Upper lobe of left lung (tissue), 4 donors: ENCODE measurements at regions not wholly inside any gene's neighbourhood (a gene's known extent, or its start where the extent isn't known, plus 50 kb on each side); places are given as distances from the start of the nearest gene placed in this dataset.

ENCODE experiments used
- EP300 ChIP-seq, 4 donors: sonication (generic); formaldehyde crosslinking; IDR thresholded peaks; one replicate each; pipeline ENCODE4 v1.5.1; 2017; ENCODE audit warnings: antibody characterized with exemption in 4 of 4, control low read depth in 2 of 4
- POLR2A ChIP-seq, 4 donors: fragments of 450-650 bp; IDR thresholded peaks; one replicate each; pipeline ENCODE4 v1.5.1; 2016 to 2017; ENCODE audit warnings: antibody characterized with exemption in 4 of 4, mild to moderate bottlenecking in 2 of 4
- POLR2AphosphoS5 ChIP-seq, 2 donors: sonication (generic); formaldehyde crosslinking; IDR thresholded peaks; one replicate each; pipeline ENCODE4 v1.5.1; 2017; ENCODE audit warnings: antibody characterized with exemption in 2 of 2
- TF ChIP-seq, protein P1 (sequence below), 6 experiments: fragments of 450-650 bp in 4 of 6; fragments of 200-600 bp in 2 of 6; sonication (generic) in 2 of 6; IDR thresholded peaks; one replicate each; pipeline ENCODE4 v1.5.1; 2016 to 2019; ENCODE audit warnings: antibody characterized with exemption in 6 of 6

DNA sequence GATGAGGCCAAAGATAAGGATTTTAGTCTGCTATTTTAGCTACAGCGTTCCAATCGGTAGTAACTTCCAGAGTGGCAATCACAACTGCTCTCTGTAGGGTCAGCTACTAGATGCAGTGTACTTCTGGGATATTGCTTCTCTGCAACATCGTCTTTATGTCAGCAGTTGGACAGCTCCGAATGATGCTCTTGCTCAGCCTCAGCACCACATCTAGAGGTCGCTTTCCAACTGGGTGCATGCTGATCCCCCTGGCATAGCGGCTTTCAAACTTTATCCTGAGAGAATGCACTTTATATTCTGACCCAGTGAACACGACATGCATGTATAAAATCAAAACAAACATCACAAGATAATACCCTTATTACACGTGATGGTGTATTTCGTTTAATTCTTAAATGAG, 219.6 kb downstream of the C11orf87 start:
- TF ChIP-seq POLR2A (IDR thresholded peaks at IDR 0.05) (no peak), EP300 (IDR thresholded peaks at IDR 0.05) (no peak), POLR2AphosphoS5 (IDR thresholded peaks at IDR 0.05) (no peak)
- TF ChIP-seq, protein P1, sequence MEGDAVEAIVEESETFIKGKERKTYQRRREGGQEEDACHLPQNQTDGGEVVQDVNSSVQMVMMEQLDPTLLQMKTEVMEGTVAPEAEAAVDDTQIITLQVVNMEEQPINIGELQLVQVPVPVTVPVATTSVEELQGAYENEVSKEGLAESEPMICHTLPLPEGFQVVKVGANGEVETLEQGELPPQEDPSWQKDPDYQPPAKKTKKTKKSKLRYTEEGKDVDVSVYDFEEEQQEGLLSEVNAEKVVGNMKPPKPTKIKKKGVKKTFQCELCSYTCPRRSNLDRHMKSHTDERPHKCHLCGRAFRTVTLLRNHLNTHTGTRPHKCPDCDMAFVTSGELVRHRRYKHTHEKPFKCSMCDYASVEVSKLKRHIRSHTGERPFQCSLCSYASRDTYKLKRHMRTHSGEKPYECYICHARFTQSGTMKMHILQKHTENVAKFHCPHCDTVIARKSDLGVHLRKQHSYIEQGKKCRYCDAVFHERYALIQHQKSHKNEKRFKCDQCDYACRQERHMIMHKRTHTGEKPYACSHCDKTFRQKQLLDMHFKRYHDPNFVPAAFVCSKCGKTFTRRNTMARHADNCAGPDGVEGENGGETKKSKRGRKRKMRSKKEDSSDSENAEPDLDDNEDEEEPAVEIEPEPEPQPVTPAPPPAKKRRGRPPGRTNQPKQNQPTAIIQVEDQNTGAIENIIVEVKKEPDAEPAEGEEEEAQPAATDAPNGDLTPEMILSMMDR (IDR thresholded peaks at IDR 0.05): no peak
